Thymus (tissue), 11 donors: ENCODE measurements at regions not wholly inside any gene's neighbourhood (a gene's known extent, or its start where the extent isn't known, plus 50 kb on each side); places are given as distances from the start of the nearest gene placed in this dataset.

Experiments
- DNase-seq, 9 donors: peaks; one replicate each; pipeline ENCODE4 v3.0.0-alpha.2; 2013; ENCODE audit warnings: low spot score in 9 of 9, low read depth in 6 of 9, missing footprints in 1 of 9
- H3K27ac ChIP-seq, 2 donors: one replicate each; pipeline ENCODE4 v1.5.1; 2013; ENCODE audit warnings: control low read depth in 1 of 2, low read depth in 1 of 2, low read length in 1 of 2, mild to moderate bottlenecking in 1 of 2, moderate library complexity in 1 of 2
- H3K27me3 ChIP-seq, 2 donors: one replicate each; pipeline ENCODE4 v1.5.1; 2013; ENCODE audit warnings: low read length in 1 of 2; ENCODE audit not compliant: control insufficient read depth in 2 of 2, insufficient read depth in 1 of 2
- H3K36me3 ChIP-seq, 2 donors: one replicate each; pipeline ENCODE4 v1.5.1; 2013; ENCODE audit warnings: low read length in 1 of 2, mild to moderate bottlenecking in 1 of 2, moderate library complexity in 1 of 2; ENCODE audit not compliant: control insufficient read depth in 2 of 2, insufficient read depth in 2 of 2
- H3K4me1 ChIP-seq, 2 donors: one replicate each; pipeline ENCODE4 v1.5.1; 2013; ENCODE audit warnings: low read length in 2 of 2; ENCODE audit not compliant: control insufficient read depth in 2 of 2, insufficient read depth in 2 of 2
- H3K4me3 ChIP-seq, 2 donors: one replicate each; pipeline ENCODE4 v1.5.1; 2013; ENCODE audit warnings: low read length in 2 of 2, control low read depth in 1 of 2, mild to moderate bottlenecking in 1 of 2
- H3K9me3 ChIP-seq, 2 donors: one replicate each; pipeline ENCODE4 v1.5.1; 2013; ENCODE audit warnings: low read length in 1 of 2, mild to moderate bottlenecking in 1 of 2; ENCODE audit not compliant: control insufficient read depth in 2 of 2, insufficient read depth in 1 of 2
- WGBS: extraction: QIAGEN DNeasy Blood & Tissue Kit; methylation state at CpG from one replicate; pipeline ENCODE4 v1.1.7; 2013; 5-methylcytosine and 5-hydroxymethylcytosine counted together
- donor health status: healthy.

GRCh38 chr10:36116040-36116439 lies 473.9 kb upstream of the FZD8 start:
- Histone ChIP-seq H3K27ac (no peak overlapping the region), H3K4me1 (no peaks in the 10 kb centered on the region), H3K4me3 (no peak overlapping the region), H3K36me3 (no peaks in the 10 kb centered on the region), H3K27me3 (no peaks in the 10 kb centered on the region), H3K9me3 (no peaks in the 10 kb centered on the region)
- 88% methylated on average over 2 of the region's 2 CpGs for WGBS
- no peak for DNase-seq

DNA sequence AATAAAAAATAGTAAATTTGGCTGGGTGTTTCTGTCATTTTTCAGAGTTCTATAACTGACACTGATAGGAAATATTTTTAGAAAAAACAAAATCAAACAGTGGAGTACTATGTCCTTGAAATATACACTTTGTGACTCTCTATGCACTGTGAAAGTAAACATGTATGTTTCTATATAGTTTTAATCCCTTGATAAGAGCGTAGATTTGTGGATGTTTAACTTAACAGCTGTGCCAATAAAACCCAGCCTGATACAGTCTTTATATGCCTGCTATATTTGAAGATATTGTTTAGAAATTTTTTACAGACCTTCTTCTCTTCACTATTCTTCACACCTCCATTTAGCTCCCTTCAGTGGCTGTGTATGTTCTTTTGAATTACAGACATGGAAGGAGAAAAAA lies 473.3 kb upstream of the FZD8 start:
- no peaks in the 10 kb centered on the region for H3K27me3 ChIP-seq
- no peak for DNase-seq
- no peaks in the 10 kb centered on the region for H3K36me3 ChIP-seq
- H3K4me1 ChIP-seq = no peaks in the 10 kb centered on the region
- WGBS = 93% methylated on average over 1 of the region's 1 CpG
- H3K4me3 ChIP-seq = no peak overlapping the region
- H3K9me3 ChIP-seq = no peaks in the 10 kb centered on the region
- no peak overlapping the region for H3K27ac ChIP-seq

DNA sequence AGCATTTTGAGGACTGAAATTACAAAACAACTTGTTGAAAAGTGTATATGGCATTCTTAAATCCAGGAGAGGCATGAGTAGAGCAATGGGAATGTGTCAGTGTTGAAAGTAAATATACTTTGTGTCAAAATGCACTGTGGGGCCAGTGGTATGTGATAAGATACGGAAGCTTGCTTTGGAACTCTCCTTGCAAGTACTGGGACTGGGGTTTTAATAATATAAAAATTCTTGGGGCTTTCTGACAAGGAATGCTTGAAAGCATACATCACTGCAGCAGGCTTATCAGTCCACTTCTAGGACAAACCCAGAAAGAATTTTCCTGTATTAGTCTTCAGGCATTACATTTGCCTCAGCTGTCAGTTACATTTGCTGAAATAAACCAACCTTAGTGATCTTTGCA lies 472.8 kb upstream of the FZD8 start:
- Histone ChIP-seq H3K9me3 (no peaks in the 10 kb centered on the region), H3K27me3 (no peaks in the 10 kb centered on the region), H3K4me3 (no peak overlapping the region), H3K4me1 (no peaks in the 10 kb centered on the region), H3K36me3 (no peaks in the 10 kb centered on the region), H3K27ac (no peak overlapping the region)
- no peak for DNase-seq
- WGBS = 99% methylated on average over 1 of the region's 1 CpG

GRCh38 chr10:36114141-36114540 lies 472.0 kb upstream of the FZD8 start:
- Histone ChIP-seq H3K27me3 (no peaks in the 10 kb centered on the region), H3K27ac (no peak overlapping the region), H3K4me1 (no peaks in the 10 kb centered on the region), H3K9me3 (no peaks in the 10 kb centered on the region), H3K4me3 (no peak overlapping the region), H3K36me3 (no peaks in the 10 kb centered on the region)
- 84% methylated on average over 1 of the region's 1 CpG for WGBS
- DNase-seq = no peak

GRCh38 chr10:36111676-36112075 lies 469.6 kb upstream of the FZD8 start:
- H3K27ac ChIP-seq = no peak overlapping the region
- H3K27me3 ChIP-seq = no peaks in the 10 kb centered on the region
- H3K9me3 ChIP-seq = no peaks in the 10 kb centered on the region
- H3K36me3 ChIP-seq = no peaks in the 10 kb centered on the region
- no peak overlapping the region for H3K4me3 ChIP-seq
- DNase-seq = no peak
- 92% methylated on average over 2 of the region's 2 CpGs for WGBS
- no peaks in the 10 kb centered on the region for H3K4me1 ChIP-seq

DNA sequence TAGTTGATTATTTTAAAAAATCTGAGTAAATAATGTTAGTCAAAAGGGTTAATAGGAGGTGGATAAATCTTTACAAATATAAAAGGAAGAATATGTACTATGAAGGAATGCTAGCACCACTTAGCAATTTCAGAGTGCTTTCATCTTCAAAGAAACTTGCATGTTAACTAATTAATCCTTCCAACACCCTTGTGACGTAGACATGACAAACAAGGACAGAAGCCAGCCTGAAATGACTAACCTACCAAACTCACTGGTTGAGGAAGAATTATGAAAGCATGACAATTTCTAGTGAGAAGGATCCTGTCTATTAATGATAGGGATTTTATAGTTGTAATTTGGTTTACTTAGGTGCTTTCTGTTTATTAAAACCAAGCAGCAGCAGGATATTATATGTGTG lies 468.0 kb upstream of the FZD8 start:
- H3K4me1 ChIP-seq = no peaks in the 10 kb centered on the region
- no peak overlapping the region for H3K4me3 ChIP-seq
- no peaks in the 10 kb centered on the region for H3K36me3 ChIP-seq
- H3K27ac ChIP-seq = no peak overlapping the region
- WGBS = 94% methylated on average over 1 of the region's 1 CpG
- no peak for DNase-seq
- no peaks in the 10 kb centered on the region for H3K27me3 ChIP-seq
- H3K9me3 ChIP-seq = no peaks in the 10 kb centered on the region

- Histone ChIP-seq H3K27ac (no peak overlapping the region), H3K4me1 (no peaks in the 10 kb centered on the region), H3K27me3 (no peaks in the 10 kb centered on the region), H3K36me3 (no peaks in the 10 kb centered on the region), H3K4me3 (no peak overlapping the region), H3K9me3 (no peaks in the 10 kb centered on the region)
- WGBS = 94% methylated on average over 3 of the region's 3 CpGs
- DNase-seq = no peak
Measured at GRCh38 chr10:36109399-36110023, 467.4 kb upstream of the FZD8 start.

GRCh38 chr10:36097696-36098095 lies 455.6 kb upstream of the FZD8 start:
- WGBS = 96% methylated on average over 3 of the region's 3 CpGs
- no peak overlapping the region for H3K27ac ChIP-seq
- no peak for DNase-seq
- H3K4me1 ChIP-seq = no peaks in the 10 kb centered on the region
- H3K9me3 ChIP-seq = no peaks in the 10 kb centered on the region
- H3K27me3 ChIP-seq = no peaks in the 10 kb centered on the region
- H3K4me3 ChIP-seq = no peak overlapping the region
- H3K36me3 ChIP-seq = no peaks in the 10 kb centered on the region

- Histone ChIP-seq H3K4me1 (no peaks in the 10 kb centered on the region), H3K36me3 (no peaks in the 10 kb centered on the region)
- no peak for DNase-seq
Measured at GRCh38 chr10:36096576-36096975, 454.5 kb upstream of the FZD8 start.

GRCh38 chr10:36094096-36094495 lies 452.0 kb upstream of the FZD8 start:
- no peaks in the 10 kb centered on the region for H3K27me3 ChIP-seq
- H3K36me3 ChIP-seq = no peaks in the 10 kb centered on the region
- no peak for DNase-seq
- no peak overlapping the region for H3K4me3 ChIP-seq
- H3K9me3 ChIP-seq = no peaks in the 10 kb centered on the region
- H3K27ac ChIP-seq = no peak overlapping the region
- WGBS = 89% methylated on average over 8 of the region's 8 CpGs
- no peaks in the 10 kb centered on the region for H3K4me1 ChIP-seq

More at GRCh38 chr10:36096576-36096975, 454.5 kb upstream of the FZD8 start:
- H3K27me3 ChIP-seq = no peaks in the 10 kb centered on the region
- no peak overlapping the region for H3K27ac ChIP-seq
- WGBS = 98% methylated on average over 2 of the region's 2 CpGs
- no peaks in the 10 kb centered on the region for H3K9me3 ChIP-seq
- H3K4me3 ChIP-seq = no peak overlapping the region
